ENCODE measurements at regions not wholly inside any gene's neighbourhood (a gene's known extent, or its start where the extent isn't known, plus 50 kb on each side); places are given as distances from the start of the nearest gene placed in this dataset.

- CTCF ChIA-PET: no interaction called here
- DNase-seq (ENCODE audit: low read depth, low spot score): no peak
Measured at GRCh38 chr21:28644762-28645161, 347.9 kb downstream of the LTN1 start.

GRCh38 chr21:28642891-28643290, 349.8 kb downstream of the LTN1 start:
- CTCF ChIA-PET: no interaction called here

More at GRCh38 chr21:28644762-28645161, 347.9 kb downstream of the LTN1 start:
- Histone ChIP-seq H3K27me3 (ENCODE audit: control insufficient read depth, insufficient read depth, low read length) (no peaks in the 10 kb centered on the region), H3K9me3 (ENCODE audit: control insufficient read depth, insufficient read depth, low read length) (no peaks in the 10 kb centered on the region), H3K27ac (ENCODE audit: low read depth, low read length) (no peak overlapping the region), H3K4me3 (ENCODE audit: low read depth, low read length) (no peak overlapping the region)
- POLR2A ChIA-PET: no interaction called here
- TF ChIP-seq, protein P1, sequence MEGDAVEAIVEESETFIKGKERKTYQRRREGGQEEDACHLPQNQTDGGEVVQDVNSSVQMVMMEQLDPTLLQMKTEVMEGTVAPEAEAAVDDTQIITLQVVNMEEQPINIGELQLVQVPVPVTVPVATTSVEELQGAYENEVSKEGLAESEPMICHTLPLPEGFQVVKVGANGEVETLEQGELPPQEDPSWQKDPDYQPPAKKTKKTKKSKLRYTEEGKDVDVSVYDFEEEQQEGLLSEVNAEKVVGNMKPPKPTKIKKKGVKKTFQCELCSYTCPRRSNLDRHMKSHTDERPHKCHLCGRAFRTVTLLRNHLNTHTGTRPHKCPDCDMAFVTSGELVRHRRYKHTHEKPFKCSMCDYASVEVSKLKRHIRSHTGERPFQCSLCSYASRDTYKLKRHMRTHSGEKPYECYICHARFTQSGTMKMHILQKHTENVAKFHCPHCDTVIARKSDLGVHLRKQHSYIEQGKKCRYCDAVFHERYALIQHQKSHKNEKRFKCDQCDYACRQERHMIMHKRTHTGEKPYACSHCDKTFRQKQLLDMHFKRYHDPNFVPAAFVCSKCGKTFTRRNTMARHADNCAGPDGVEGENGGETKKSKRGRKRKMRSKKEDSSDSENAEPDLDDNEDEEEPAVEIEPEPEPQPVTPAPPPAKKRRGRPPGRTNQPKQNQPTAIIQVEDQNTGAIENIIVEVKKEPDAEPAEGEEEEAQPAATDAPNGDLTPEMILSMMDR (IDR thresholded peaks at IDR 0.05; ENCODE audit: low read depth, low read length): no peak

DNA sequence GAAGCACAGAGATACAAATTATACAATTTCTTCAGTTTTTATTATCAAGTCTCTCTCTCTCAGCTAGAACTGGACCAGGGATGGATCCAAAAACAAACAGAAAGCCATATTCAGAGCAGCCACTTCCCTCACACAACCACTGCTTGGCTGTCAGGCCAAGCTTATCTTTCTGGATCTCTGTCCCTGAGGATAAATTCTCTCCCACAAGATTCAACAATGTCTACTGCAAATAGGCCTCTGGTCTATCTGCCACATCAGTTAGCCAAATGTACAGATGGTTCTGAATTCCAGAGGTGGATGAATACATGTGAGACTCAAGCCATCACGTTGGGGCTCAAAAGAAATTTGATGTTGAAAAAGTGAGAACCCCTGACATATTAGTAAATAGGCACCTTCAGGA, 350.9 kb downstream of the LTN1 start:
- Histone ChIP-seq H3K4me3 (ENCODE audit: low read depth, low read length) (no peak overlapping the region), H3K9me3 (ENCODE audit: control insufficient read depth, insufficient read depth, low read length) (no peaks in the 10 kb centered on the region), H3K27ac (ENCODE audit: low read depth, low read length) (no peak overlapping the region), H3K27me3 (ENCODE audit: control insufficient read depth, insufficient read depth, low read length) (no peaks in the 10 kb centered on the region)
- ChIA-PET CTCF (no interaction called here), POLR2A (no interaction called here)
- no peak for DNase-seq (ENCODE audit: low read depth, low spot score)
- TF ChIP-seq, protein P1 (IDR thresholded peaks at IDR 0.05; ENCODE audit: low read depth, low read length): no peak

More at GRCh38 chr21:28642891-28643290, 349.8 kb downstream of the LTN1 start:
- POLR2A ChIA-PET: no interaction called here
- Histone ChIP-seq H3K27ac (ENCODE audit: low read depth, low read length) (no peak overlapping the region), H3K4me3 (ENCODE audit: low read depth, low read length) (no peak overlapping the region), H3K9me3 (ENCODE audit: control insufficient read depth, insufficient read depth, low read length) (no peaks in the 10 kb centered on the region), H3K27me3 (ENCODE audit: control insufficient read depth, insufficient read depth, low read length) (no peaks in the 10 kb centered on the region)
- DNase-seq (ENCODE audit: low read depth, low spot score): no peak
- TF ChIP-seq, protein P1 (IDR thresholded peaks at IDR 0.05; ENCODE audit: low read depth, low read length): no peak

DNA sequence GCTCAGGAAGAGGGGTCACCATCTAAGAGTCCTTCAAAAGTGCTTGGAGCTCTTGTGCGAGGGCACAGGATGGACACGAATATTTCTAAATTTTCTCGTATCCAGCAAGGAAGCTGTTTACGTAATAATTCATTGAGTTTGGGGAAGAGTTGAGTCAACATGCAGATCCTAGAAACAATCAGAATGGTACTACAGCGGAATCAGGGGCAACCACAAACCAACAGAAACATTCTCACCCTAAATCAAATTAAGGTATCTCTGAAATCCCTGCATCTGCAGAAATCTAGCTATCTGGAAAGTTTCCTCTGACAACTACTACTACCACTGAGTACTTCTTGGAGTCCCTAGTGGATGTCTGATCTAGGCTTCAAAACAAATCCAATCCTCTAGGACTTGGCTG, 352.4 kb downstream of the LTN1 start:
- ChIA-PET CTCF (no interaction called here), POLR2A (no interaction called here)
- TF ChIP-seq, protein P1 (IDR thresholded peaks at IDR 0.05; ENCODE audit: low read depth, low read length): no peak
- no peak overlapping the region for H3K4me3 ChIP-seq (ENCODE audit: low read depth, low read length)
- no peak overlapping the region for H3K27ac ChIP-seq (ENCODE audit: low read depth, low read length)
- no peaks in the 10 kb centered on the region for H3K27me3 ChIP-seq (ENCODE audit: control insufficient read depth, insufficient read depth, low read length)
- no peak for DNase-seq (ENCODE audit: low read depth, low spot score)
- no peaks in the 10 kb centered on the region for H3K9me3 ChIP-seq (ENCODE audit: control insufficient read depth, insufficient read depth, low read length)

GRCh38 chr21:28639737-28640136, 352.9 kb downstream of the LTN1 start:
- TF ChIP-seq, protein P1 (IDR thresholded peaks at IDR 0.05; ENCODE audit: low read depth, low read length): no peak
- Histone ChIP-seq H3K4me3 (ENCODE audit: low read depth, low read length) (no peak overlapping the region), H3K27ac (ENCODE audit: low read depth, low read length) (no peak overlapping the region), H3K27me3 (ENCODE audit: control insufficient read depth, insufficient read depth, low read length) (no peaks in the 10 kb centered on the region), H3K9me3 (ENCODE audit: control insufficient read depth, insufficient read depth, low read length) (no peaks in the 10 kb centered on the region)
- POLR2A ChIA-PET: no interaction called here
- DNase-seq (ENCODE audit: low read depth, low spot score): no peak
- CTCF ChIA-PET: no interaction called here
